Kidney glomerular epithelial cell (primary cell): ENCODE measurements at regions not wholly inside any gene's neighbourhood (a gene's known extent, or its start where the extent isn't known, plus 50 kb on each side); places are given as distances from the start of the nearest gene placed in this dataset.

Experiments used
- DNase-seq: peaks from one replicate; lab custom pipeline; 2025; lab: John Stamatoyannopoulos, UW

GRCh38 chr11:70675697-70676374 is 277.5 kb downstream of the CTTN start:
- DNase-seq = no peak

GRCh38 chr11:70677232-70677916 is 279.0 kb downstream of the CTTN start:
- no peak for DNase-seq

DNA sequence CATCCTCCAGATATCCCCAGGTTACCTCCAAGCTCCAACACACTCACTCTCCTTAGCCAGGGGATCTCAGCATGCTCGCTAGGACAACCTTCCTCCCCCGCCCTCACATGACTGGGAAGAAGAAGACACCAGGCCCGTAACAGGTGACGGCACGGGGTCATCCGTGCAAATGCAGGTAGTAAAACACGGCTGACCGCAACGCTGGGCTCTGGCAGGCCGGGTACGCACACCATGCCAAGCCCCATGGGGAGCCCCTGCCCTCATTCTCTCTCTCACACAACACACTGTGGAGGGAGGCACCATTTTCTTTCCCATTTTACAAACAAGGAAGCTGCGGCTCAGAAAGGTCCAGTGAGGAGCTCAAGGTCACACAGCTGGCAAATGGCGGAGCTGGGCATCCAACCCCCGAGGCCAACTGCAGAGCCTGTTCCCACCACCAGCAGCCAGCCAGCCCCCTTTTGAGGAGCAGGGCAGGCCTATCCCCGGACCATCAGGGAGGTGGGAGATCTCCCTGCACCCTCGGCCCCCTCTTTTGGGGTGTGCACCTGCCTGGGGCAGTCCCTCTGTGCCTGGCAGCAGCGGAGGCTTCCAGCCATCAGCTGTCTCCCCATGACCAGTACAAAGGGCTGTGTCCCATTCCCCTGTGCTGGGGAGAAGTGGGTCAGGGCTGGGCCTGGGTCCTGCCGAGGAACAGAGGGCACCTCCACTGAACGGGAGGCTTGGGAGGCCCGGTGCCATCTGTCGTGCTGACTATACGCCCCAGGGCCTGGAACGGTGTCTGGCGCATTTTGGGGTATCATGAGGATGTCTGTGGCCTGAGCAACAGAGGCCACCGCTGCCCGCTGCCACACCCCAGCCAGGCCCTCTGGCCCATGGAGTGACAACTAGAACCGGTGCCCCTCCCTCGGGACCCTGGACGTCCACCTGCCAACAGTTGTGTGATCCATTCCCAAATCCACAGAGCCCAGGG is 280.9 kb downstream of the CTTN start:
- DNase-seq = no peak

DNA sequence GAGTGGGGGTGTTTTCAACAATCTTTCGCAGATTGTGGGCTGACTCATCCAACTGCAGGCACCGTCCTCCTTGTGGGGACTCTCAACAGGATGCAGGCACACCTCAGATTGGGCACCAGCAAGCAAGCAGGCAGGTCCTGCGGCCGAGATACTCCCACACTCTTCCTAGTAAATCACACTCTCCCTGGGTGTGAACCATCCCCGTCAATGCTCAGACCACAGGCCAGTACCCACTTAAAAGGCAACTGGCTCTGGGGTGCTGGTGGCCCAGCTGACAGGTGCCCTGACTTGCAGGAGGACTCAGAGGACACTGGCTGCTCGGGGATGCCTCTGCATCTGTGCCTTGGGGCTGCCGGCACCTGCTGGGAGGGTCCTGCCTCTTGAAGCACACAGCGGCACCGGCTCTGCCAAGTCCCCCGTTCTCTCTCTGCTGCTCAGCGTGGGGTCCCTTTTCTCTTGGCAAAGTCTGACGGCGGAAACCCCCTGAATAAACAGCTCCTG is 282.5 kb downstream of the CTTN start:
- DNase-seq = no peak

- DNase-seq = no peak
Observed at GRCh38 chr11:70682056-70682455, 283.7 kb downstream of the CTTN start.

GRCh38 chr11:70682760-70683159 is 284.4 kb downstream of the CTTN start:
- DNase-seq = no peak

DNA sequence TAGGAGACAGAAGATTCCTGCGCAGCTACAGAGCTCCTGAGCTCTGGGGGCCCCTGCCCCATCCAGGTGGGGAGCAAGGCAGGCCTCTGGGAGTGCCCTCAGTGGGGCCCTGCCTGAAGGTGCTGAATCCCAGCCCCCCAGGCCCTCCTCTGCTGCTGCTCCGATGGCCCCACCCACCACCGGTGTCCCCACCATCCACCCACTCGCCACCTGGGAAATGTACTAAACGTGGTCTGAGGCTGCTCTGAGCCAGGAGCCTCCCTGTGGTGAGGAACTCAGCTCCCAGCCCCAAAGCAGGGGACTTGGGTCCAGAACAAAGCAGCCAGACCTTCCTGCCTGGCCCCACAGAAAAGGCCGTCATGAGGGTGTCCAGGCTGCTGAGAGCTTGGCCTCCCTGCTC is 289.4 kb downstream of the CTTN start:
- no peak for DNase-seq

- no peak for DNase-seq
Observed at GRCh38 chr11:70688142-70688541, 289.8 kb downstream of the CTTN start.

GRCh38 chr11:70689764-70690163 is 291.4 kb downstream of the CTTN start:
- DNase-seq = no peak

GRCh38 chr11:70692131-70692530 is 293.8 kb downstream of the CTTN start:
- DNase-seq = no peak

DNA sequence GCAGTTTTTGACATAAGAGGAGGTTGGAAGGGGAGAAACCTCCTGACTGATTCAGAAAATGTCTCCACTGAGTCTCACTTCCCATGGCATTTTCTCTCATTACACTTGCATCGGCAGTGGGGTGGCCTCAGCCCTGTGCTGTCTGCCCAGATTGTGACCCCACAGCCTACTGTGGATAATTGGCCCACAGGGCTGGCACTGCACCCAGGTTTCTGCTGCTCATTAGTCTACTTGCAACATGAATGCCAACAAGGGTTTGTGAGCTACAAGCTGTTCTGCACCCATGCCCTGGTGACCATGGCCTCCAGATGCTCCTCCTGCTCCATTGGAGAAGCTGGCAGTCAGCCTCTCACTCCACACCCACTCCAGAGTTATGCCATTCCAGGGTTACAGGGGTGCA is 296.0 kb downstream of the CTTN start:
- DNase-seq = no peak

DNA sequence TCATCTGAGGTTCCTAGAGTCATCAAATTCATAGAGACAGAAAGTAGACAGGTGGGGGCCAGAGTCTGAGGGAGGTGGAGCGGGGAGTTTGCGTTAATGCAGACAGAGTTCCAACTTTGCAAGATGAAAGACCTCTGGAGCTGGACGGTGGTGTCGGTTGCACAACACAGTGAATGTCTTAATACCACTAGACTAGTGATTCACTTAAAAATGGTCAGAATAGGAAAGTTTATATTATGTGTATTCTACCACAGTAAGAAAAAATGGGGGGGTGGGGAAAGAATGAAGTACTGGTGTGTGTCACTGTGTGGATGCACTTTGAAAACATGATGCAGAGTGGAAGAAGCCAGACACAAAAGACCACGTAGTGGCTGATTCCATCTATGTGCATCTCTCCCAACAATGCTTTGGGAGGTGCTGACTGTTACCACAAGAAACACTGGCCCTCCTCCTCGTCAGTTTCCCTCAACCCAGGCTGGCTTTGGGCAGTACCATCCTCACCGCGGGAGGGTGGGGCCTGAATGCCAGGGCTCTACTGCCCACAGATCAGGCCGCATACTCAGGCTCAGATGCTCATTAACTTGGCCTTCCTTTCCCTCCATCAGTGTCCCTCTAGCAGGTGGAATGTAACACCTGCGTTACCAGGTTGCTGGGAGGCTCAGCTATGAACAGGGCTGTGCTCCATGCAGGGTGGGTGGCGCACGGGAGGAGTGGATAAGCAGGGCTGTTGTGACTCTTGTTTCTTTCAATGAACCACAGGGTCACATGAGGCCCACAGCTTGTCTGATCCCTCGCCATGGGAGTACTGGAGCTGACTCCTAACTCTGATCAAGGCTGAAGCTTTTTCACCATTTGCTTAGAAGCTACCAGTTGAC is 297.0 kb downstream of the CTTN start:
- DNase-seq = no peak

DNA sequence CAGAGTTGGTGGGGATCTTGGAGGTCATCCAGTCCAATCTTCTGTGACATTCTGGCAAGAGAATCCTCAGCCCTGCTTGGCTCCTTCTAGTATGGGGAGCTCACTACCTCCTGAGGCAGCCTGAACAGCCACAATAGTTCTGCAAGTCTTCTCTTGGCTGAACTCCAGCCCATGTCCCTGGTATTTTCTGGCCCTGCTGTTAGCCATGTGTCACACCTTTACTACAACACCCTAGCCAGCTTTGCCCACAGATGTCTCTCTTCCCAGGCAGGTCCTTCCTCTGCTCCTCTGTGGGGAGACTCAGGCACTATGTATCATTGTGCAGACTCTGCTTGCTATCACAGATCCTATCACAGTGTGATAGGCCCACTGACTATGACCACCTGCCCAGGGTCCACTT is 297.7 kb downstream of the CTTN start:
- DNase-seq = no peak

DNA sequence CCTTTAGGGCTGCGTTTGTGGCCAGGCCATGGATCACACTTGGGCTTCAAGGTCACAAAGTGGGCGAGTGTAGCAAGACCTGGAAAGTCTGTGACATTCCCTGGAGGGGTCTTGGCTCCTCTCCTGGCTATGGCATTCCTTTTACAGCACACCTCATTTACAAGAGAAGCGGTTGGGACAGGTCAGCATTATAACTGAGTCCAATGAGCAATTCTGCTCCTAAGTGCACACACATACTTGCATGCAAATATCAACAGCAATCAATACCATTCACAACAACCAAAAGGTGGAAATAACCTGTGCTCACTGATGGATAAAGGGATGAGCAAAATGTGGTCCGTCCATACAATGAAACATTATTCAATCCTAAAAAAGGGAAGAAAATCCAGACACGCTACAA is 298.2 kb downstream of the CTTN start:
- no peak for DNase-seq

- no peak for DNase-seq
Observed at GRCh38 chr11:70697701-70698100, 299.4 kb downstream of the CTTN start.

DNA sequence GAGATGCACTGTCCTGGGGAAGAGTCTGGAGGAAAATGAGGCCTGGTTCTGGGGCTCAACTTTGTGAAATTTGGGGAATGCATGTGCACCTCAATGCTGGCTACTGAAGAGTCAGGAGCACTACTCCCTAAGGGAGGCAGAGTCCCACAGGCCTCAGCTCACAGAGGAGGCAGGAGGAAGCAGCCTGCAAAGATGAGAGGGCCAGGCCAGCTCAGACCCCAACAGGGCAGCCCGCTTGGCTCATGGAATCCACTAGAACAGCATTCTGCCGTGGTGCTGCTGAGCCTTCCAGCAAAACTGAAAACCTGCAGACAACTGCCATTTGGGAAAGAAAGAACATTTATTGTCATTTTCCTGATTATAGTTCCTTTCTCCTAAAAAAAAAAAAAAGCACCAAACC is 300.5 kb downstream of the CTTN start:
- no peak for DNase-seq

DNA sequence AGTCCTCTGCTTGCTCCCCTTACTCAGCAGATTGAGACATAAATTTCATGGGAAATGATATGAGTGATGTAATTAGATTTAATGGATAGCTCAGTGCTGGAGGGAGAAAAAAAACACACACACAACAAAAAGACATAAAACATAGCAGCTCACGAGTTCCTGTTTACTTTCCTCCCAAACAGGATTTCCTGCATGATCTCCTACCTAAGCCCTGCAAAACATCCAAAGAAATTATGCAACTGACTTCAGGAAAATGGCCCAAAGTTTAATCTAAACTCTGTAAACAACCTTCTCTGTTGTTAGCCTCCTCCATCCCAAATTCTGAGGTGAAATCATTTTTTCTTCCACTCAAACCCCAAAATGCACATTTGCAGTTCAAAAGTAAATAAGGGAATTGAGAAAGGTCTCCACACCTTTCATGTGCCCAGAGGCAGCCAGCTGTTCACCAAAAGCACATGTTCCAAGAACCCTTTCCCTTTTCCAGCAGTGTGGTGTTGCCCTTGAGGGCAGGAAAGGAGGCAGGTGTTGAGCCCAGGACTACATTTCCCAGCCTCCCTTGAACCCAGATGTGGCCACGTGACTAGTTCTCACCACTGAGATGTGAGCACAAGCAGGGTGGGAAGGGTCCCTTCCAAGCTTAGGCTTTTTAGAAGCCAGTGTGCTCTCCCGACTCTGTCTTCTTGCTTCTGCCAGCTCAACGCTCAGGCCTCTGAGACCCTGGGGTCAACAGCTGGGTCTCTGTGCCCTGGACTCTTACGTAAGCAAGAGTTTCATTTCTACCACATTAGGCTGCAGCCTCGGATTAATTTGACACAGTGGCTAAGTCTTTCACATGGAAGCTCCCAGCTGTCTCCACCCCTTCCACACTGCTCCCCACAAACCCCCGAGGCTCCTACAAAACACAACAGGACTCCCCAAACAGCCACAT is 301.2 kb downstream of the CTTN start:
- no peak for DNase-seq

GRCh38 chr11:70700453-70700852 is 302.1 kb downstream of the CTTN start:
- DNase-seq = no peak

DNA sequence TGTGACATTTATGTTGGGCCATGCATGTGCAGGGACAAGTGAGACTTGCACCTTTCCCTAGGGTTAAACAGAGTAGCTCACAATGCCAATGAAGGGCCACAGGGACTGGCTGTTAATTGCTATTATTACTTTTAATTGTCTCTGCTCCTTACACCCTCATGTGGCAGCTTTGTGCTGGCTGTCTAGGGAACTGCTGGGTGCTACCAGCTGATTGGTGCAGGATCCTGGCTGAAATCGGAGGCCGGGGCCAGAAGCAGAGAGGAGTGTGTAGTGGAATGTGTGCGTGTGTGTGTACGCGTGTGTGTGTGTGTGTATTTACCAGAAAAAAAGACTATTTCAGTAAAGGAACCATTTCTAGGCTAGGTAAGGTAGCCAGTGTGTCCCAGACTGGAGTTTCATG is 302.5 kb downstream of the CTTN start:
- no peak for DNase-seq

DNA sequence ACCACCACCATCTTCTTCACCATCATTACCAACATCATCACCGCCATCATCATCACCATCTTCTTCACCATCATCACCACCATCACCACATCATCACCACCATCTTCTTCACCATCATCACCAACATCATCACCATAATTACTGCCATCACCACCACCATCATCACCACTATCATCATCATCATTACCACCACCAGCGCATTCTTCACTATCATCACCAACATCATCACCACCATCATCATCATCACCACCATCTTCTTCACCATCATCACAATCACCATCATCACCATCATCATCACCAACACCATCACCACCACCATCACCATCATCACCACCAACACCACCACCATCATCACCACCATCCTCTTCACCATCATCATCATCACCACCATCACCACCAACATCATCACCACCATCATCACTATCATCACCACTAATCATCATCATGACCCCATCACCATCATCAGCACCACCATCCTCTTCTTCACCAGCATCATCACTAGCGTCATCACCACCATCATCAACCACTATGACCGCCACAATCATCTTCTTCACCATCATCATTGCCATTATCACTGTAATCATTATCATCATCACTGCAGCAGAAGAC is 303.8 kb downstream of the CTTN start:
- no peak for DNase-seq
